Thyroid gland (tissue), 4 donors: ENCODE measurements at regions not wholly inside any gene's neighbourhood (a gene's known extent, or its start where the extent isn't known, plus 50 kb on each side); places are given as distances from the start of the nearest gene placed in this dataset.

Experiments
- POLR2A ChIP-seq, 2 donors: fragments of 450-650 bp; IDR thresholded peaks; one replicate each; pipeline ENCODE4 v1.6.1; 2017; ENCODE audit warnings: antibody characterized with exemption in 2 of 2, mild to moderate bottlenecking in 2 of 2, moderate library complexity in 1 of 2
- TF ChIP-seq, protein P1 (sequence below), 6 experiments: fragments of 200-600 bp in 3 of 6; fragments of 450-650 bp in 3 of 6; sonication (generic) in 3 of 6; IDR thresholded peaks; one replicate each; pipeline ENCODE4 v1.5.1; 2016 to 2019; ENCODE audit warnings: antibody characterized with exemption in 6 of 6, mild to moderate bottlenecking in 2 of 6, inconsistent platforms in 1 of 6, moderate library complexity in 1 of 6

DNA sequence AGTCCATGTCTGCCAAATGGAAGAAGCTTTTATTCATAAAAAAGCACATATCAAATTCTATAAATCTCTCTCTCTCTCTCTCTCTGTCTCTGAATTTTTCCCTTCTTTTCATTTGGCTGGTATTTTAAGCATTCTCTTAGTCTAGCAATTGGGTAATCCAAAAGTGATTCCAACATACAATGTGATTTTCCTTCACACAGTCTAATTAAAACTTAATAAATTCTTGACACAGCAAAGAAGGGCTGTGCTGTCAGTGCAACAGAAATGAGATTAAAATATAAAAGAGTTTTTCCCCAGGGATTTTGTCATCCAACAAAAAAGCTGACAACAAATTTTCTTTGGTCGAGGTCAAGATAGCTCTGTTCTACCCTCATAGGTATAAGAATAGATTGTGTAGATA is 216.9 kb downstream of the CENPC start:
- TF ChIP-seq POLR2A (IDR thresholded peaks at IDR 0.05): no peak
- TF ChIP-seq, protein P1, sequence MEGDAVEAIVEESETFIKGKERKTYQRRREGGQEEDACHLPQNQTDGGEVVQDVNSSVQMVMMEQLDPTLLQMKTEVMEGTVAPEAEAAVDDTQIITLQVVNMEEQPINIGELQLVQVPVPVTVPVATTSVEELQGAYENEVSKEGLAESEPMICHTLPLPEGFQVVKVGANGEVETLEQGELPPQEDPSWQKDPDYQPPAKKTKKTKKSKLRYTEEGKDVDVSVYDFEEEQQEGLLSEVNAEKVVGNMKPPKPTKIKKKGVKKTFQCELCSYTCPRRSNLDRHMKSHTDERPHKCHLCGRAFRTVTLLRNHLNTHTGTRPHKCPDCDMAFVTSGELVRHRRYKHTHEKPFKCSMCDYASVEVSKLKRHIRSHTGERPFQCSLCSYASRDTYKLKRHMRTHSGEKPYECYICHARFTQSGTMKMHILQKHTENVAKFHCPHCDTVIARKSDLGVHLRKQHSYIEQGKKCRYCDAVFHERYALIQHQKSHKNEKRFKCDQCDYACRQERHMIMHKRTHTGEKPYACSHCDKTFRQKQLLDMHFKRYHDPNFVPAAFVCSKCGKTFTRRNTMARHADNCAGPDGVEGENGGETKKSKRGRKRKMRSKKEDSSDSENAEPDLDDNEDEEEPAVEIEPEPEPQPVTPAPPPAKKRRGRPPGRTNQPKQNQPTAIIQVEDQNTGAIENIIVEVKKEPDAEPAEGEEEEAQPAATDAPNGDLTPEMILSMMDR (IDR thresholded peaks at IDR 0.05): no peak
